ENCODE measurements at regions not wholly inside any gene's neighbourhood (a gene's known extent, or its start where the extent isn't known, plus 50 kb on each side); places are given as distances from the start of the nearest gene placed in this dataset.

GRCh38 chr1:34341896-34342295, 165.2 kb downstream of the C1orf94 start:
- Histone ChIP-seq H4K20me1 (replicated peaks; ENCODE audit: control insufficient read depth, insufficient read depth, low read length) (no peaks in the 10 kb centered on the region), H3K9ac (ENCODE audit: insufficient read depth in 1 of 2, low read depth in 2 of 2, low read length in 2 of 2) (no peak overlapping the region), H3K4me2 (ENCODE audit: insufficient read depth, low read length) (no peak overlapping the region), H3K79me2 (ENCODE audit: control insufficient read depth, insufficient read depth, low read length) (no peaks in the 10 kb centered on the region), H3K4me1 (replicated peaks in 1 of 2; ENCODE audit: control insufficient read depth in 2 of 2, insufficient read depth in 2 of 2, low read length in 2 of 2) (no peaks in the 10 kb centered on the region), H3K27me3 (ENCODE audit: control insufficient read depth in 2 of 2, insufficient read depth in 2 of 2, low read length in 2 of 2) (no peaks in the 10 kb centered on the region; a peak in 1 of 5 replicates), H3K9me1 (ENCODE audit: control insufficient read depth, insufficient read depth, low read length) (no peaks in the 10 kb centered on the region), H2AFZ (ENCODE audit: low read depth, low read length) (no peak overlapping the region), H3K4me3 (no peak overlapping the region), H3K36me3 (ENCODE audit: control insufficient read depth, insufficient read depth, low read length) (no peaks in the 10 kb centered on the region), H3K27ac (ENCODE audit: extremely low read depth, low read depth, low read length) (no peak overlapping the region), H3K9me3 (replicated peaks; ENCODE audit: control insufficient read depth, insufficient read depth, low read depth, low read length) (no peaks in the 10 kb centered on the region)
- ChIA-PET CTCF (ENCODE audit: low intra/inter-chr PET ratio) (no interaction called here), POLR2A (no interaction called here)
- TF ChIP-seq HMGN3 (IDR thresholded peaks at IDR 0.05; ENCODE audit: borderline replicate concordance, extremely low read depth, insufficient read length, low read depth, low read length) (no peak), NR2C2 (CRISPR knock-in tag; IDR thresholded peaks at IDR 0.05) (no peak), NR2C2 (tag; IDR thresholded peaks at IDR 0.05) (no peak), BCL6 (CRISPR knock-in tag; IDR thresholded peaks at IDR 0.05) (no peak), HDAC2 (IDR thresholded peaks at IDR 0.05) (no peak), ZNF75A (CRISPR knock-in tag; IDR thresholded peaks at IDR 0.05) (no peak), CSDE1 (IDR thresholded peaks at IDR 0.05) (no peak), ZNF174 (CRISPR knock-in tag; IDR thresholded peaks at IDR 0.05) (no peak), KAT2B (IDR thresholded peaks at IDR 0.05; ENCODE audit: low read depth, low read length) (no peak), HDGF (IDR thresholded peaks at IDR 0.05) (no peak), FOXM1 (IDR thresholded peaks at IDR 0.05; ENCODE audit: low read depth) (no peak), FOXM1 (CRISPR knock-in tag; IDR thresholded peaks at IDR 0.05; ENCODE audit: low read depth) (no peak), TCF7 (IDR thresholded peaks at IDR 0.05; ENCODE audit: borderline replicate concordance) (no peak)
- in situ Hi-C loops (cut with MboI): no loop called here
- BruUV-seq (replicated peaks): no TSS peak
- FAIRE-seq (no peak), ATAC-seq (no peak), DNase-seq (ENCODE audit: extremely low read depth in 1 of 4, low spot score in 3 of 4) (no peak)
- WGBS (ENCODE audit: insufficient coverage, low coverage, missing lambda C conversion rate): 0% methylated on average over 2 of the region's 2 CpGs
- intact Hi-C loops (cut with micrococcal nuclease): no loop called here

All from K562 (cell line).